HCT116 (cell line): ENCODE measurements at regions not wholly inside any gene's neighbourhood (a gene's known extent, or its start where the extent isn't known, plus 50 kb on each side); places are given as distances from the start of the nearest gene placed in this dataset.

Experiments used
- ATAC-seq: fragments of 200-7000 bp; cut with Tn5 transposase; 2 replicates; pipeline ENCODE4 v1.9.1; 2020; ENCODE audit warnings: mild to moderate bottlenecking, moderate library complexity
- BruUV-seq: library from RNA; stranded (reverse); fragments of 400-500 nt; replicated peaks from 2 replicates; lab custom pipeline; 2021; lab: Mats Ljungman, UMichigan
- CTCF ChIA-PET: fragments of 300-600 bp; sonication (Branson Sonifier 250); formaldehyde crosslinking; loops from one replicate; lab custom pipeline; 2021; ENCODE audit warnings: antibody characterized with exemption; lab: Charles Lee
- POLR2A ChIA-PET: fragments of 300-600, 350-600 bp; sonication (Branson Sonifier 250); formaldehyde crosslinking; loops from one replicate; lab custom pipeline; 2021; ENCODE audit warnings: antibody characterized with exemption; lab: Charles Lee
- RAD21 ChIA-PET, 2 experiments: fragments of 300-600 bp; sonication (Branson Sonifier 250); formaldehyde crosslinking; loops; one replicate each; lab custom pipeline; 2023; ENCODE audit warnings: low total read pairs in 2 of 2; ENCODE audit not compliant: uncharacterized antibody in 2 of 2, unreplicated experiment in 2 of 2, low non-redundant PET in 1 of 2; lab: Charles Lee
- DNase-seq: peaks from one replicate; pipeline ENCODE4 v3.0.0-alpha.2; 2010; ENCODE audit warnings: low read depth, low spot score
- H2AFZ ChIP-seq: fragments of 200-600 bp; shearing (Covaris generic), sonication (generic); 2 replicates; pipeline ENCODE4 v1.6.1; 2017; ENCODE audit warnings: low read depth, mixed run types, mixed read lengths, antibody characterized with exemption, low read length; ENCODE audit not compliant: poor library complexity, severe bottlenecking
- H3K27ac ChIP-seq: 2 replicates; pipeline ENCODE4 v1.5.1; 2012; ENCODE audit warnings: low read depth, low read length
- H3K27me3 ChIP-seq: fragments of 200-600 bp; sonication (generic); 2 replicates; pipeline ENCODE4 v1.6.1; 2016; ENCODE audit warnings: mixed run types, low read length, mixed read lengths; ENCODE audit not compliant: insufficient read depth
- H3K36me3 ChIP-seq, 2 experiments: fragments of 200-500 bp in 1 of 2; fragments of 200-600 bp in 1 of 2; sonication (Bioruptor generic) in 1 of 2; sonication (generic) in 1 of 2; 2 replicates each; pipeline versions ENCODE4 v1.5.1 to v1.6.1; 2014 to 2016; ENCODE audit warnings: low read length in 2 of 2, inconsistent platforms in 1 of 2, mixed read lengths in 1 of 2, mixed run types in 1 of 2; ENCODE audit not compliant: insufficient read depth in 2 of 2, control insufficient read depth in 1 of 2
- H3K4me1 ChIP-seq, 2 experiments: fragments of 200-600 bp in 1 of 2; sonication (generic) in 1 of 2; 2 replicates each; pipeline versions ENCODE4 v1.5.1 to v1.6.1; 2012 to 2017; ENCODE audit warnings: low read length in 2 of 2, inconsistent platforms in 1 of 2, mild to moderate bottlenecking in 1 of 2, mixed read lengths in 1 of 2, mixed run types in 1 of 2, moderate library complexity in 1 of 2; ENCODE audit not compliant: insufficient read depth in 2 of 2, control insufficient read depth in 1 of 2
- H3K4me2 ChIP-seq: fragments of 200-600 bp; sonication (generic); 2 replicates; pipeline ENCODE4 v1.6.1; 2017; ENCODE audit warnings: mixed run types, low read length, mixed read lengths
- H3K4me3 ChIP-seq, 2 experiments: fragments of 200-600 bp in 1 of 2; sonication (generic) in 1 of 2; replicated peaks in 1 of 2; 2 replicates each; pipeline ENCODE4 v1.5.1; 2011 to 2016; ENCODE audit warnings: low read length in 2 of 2, control low read depth in 1 of 2, low read depth in 1 of 2, mild to moderate bottlenecking in 1 of 2, mixed read lengths in 1 of 2, mixed run types in 1 of 2
- H3K79me2 ChIP-seq: fragments of 200-600 bp; sonication (generic); 2 replicates; pipeline ENCODE4 v1.6.1; 2017; ENCODE audit warnings: mild to moderate bottlenecking, mixed run types, low read length, moderate library complexity, mixed read lengths; ENCODE audit not compliant: insufficient read depth
- H3K9ac ChIP-seq: fragments of 200-600 bp; sonication (generic); 2 replicates; pipeline ENCODE4 v1.6.1; 2016; ENCODE audit warnings: low read length, mixed read lengths
- H3K9me2 ChIP-seq: fragments of 200-600 bp; sonication (generic), shearing (Covaris generic); 2 replicates; pipeline ENCODE4 v1.6.1; 2017; ENCODE audit warnings: mixed run types, mild to moderate bottlenecking, moderate library complexity; ENCODE audit not compliant: insufficient read depth
- H3K9me3 ChIP-seq, 2 experiments: fragments of 200-500 bp in 1 of 2; fragments of 200-600 bp in 1 of 2; sonication (Bioruptor generic) in 1 of 2; sonication (generic) in 1 of 2; 2 replicates each; pipeline ENCODE4 v1.6.1; 2014 to 2017; ENCODE audit warnings: low read length in 2 of 2, mixed read lengths in 2 of 2, inconsistent platforms in 1 of 2, low read depth in 1 of 2, mild to moderate bottlenecking in 1 of 2, mixed run types in 1 of 2, moderate library complexity in 1 of 2; ENCODE audit not compliant: control insufficient read depth in 1 of 2, insufficient read depth in 1 of 2
- H4K20me1 ChIP-seq: fragments of 200-600 bp; sonication (generic), shearing (Covaris generic); 2 replicates; pipeline ENCODE4 v1.6.1; 2017; ENCODE audit warnings: mixed run types, mild to moderate bottlenecking, moderate library complexity; ENCODE audit not compliant: insufficient read depth
- EGR1 ChIP-seq: IDR thresholded peaks from 2 replicates; pipeline ENCODE4 v1.6.1; 2012; ENCODE audit warnings: low read depth
- EZH2 ChIP-seq: fragments of 200-600 bp; sonication (generic); IDR thresholded peaks from 2 replicates; pipeline ENCODE4 v1.6.1; 2017; ENCODE audit warnings: antibody characterized with exemption, mixed run types
- EZH2phosphoT487 ChIP-seq: fragments of 200-600 bp; IDR thresholded peaks from 2 replicates; pipeline ENCODE4 v1.6.1; 2018; ENCODE audit warnings: antibody characterized with exemption, borderline replicate concordance
- FOSL1 ChIP-seq: IDR thresholded peaks from 2 replicates; pipeline ENCODE4 v1.6.1; 2012; ENCODE audit warnings: low read depth
- POLR2A ChIP-seq: IDR thresholded peaks from 2 replicates; pipeline ENCODE4 v1.7.0; 2011; ENCODE audit warnings: borderline replicate concordance; ENCODE audit not compliant: insufficient read depth, insufficient read length; ENCODE audit errors: extremely low read depth
- POLR2AphosphoS5 ChIP-seq: IDR thresholded peaks from 2 replicates; pipeline ENCODE4 v1.6.1; 2011; ENCODE audit warnings: mild to moderate bottlenecking, low read depth, low read length, moderate library complexity
- SIN3A ChIP-seq: IDR thresholded peaks from 2 replicates; pipeline ENCODE4 v1.6.1; 2012; ENCODE audit warnings: low read depth
- SRF ChIP-seq: IDR thresholded peaks from 2 replicates; pipeline ENCODE4 v1.6.1; 2012; ENCODE audit warnings: low read depth
- TCF7L2 ChIP-seq: IDR thresholded peaks from 2 replicates; pipeline ENCODE4 v1.7.0; 2011; ENCODE audit warnings: borderline replicate concordance, inconsistent platforms; ENCODE audit not compliant: insufficient read depth, insufficient read length; ENCODE audit errors: extremely low read depth
- ZFX ChIP-seq: fragments of 450-650 bp; IDR thresholded peaks from 2 replicates; pipeline ENCODE4 v1.6.1; 2017
- intact Hi-C: fragments of 100-400 bp; cut with micrococcal nuclease; formaldehyde crosslinking; loops from 2 replicates; pipeline ENCODE4 v1.10.0; 2022
- TF ChIP-seq, protein P1 (sequence below): IDR thresholded peaks from 2 replicates; pipeline ENCODE4 v1.6.1; 2012
- TF ChIP-seq, protein P2 (sequence below): IDR thresholded peaks from 2 replicates; pipeline ENCODE4 v1.6.1; 2011; ENCODE audit warnings: mild to moderate bottlenecking, low read length, moderate library complexity; ENCODE audit not compliant: insufficient replicate concordance; ENCODE audit errors: extremely low read depth
- TF ChIP-seq, protein P3 (sequence below): IDR thresholded peaks from 2 replicates; pipeline ENCODE4 v1.6.1; 2012

GRCh38 chr16:85202631-85203461, 90.6 kb upstream of the CIBAR2 start:
- Histone ChIP-seq H3K79me2 (no peaks in the 10 kb centered on the region; the same call in 1 of the 2 replicates), H3K4me3 (no peak overlapping the region), H3K4me2 (no peak overlapping the region), H3K9ac (no peak overlapping the region), H2AFZ (no peak overlapping the region), H4K20me1 (no peaks in the 10 kb centered on the region), H3K4me1 (peaks cover 35 to 66% of the 10 kb centered on the region in 2 experiments), H3K27me3 (no peaks in the 10 kb centered on the region), H3K9me2 (no peaks in the 10 kb centered on the region), H3K36me3 (no peaks in the 10 kb centered on the region), H3K9me3 (no peaks in the 10 kb centered on the region), H3K27ac (no peak overlapping the region)
- intact Hi-C loops: no loop called here
- CTCF ChIA-PET: interaction anchor here (2.5 kb wide), 1 partner anchor 30 kb away, joined by 7 read pairs; no protein-coding TSS in a partner anchor
- DNase-seq (no peak), ATAC-seq (no peak)
- no peak for TF ChIP-seq TCF7L2
- TF ChIP-seq, protein P1, sequence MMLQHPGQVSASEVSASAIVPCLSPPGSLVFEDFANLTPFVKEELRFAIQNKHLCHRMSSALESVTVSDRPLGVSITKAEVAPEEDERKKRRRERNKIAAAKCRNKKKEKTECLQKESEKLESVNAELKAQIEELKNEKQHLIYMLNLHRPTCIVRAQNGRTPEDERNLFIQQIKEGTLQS: no peak
- TF ChIP-seq EGR1: no peak
- TF ChIP-seq FOSL1: no peak
- TF ChIP-seq, protein P2, sequence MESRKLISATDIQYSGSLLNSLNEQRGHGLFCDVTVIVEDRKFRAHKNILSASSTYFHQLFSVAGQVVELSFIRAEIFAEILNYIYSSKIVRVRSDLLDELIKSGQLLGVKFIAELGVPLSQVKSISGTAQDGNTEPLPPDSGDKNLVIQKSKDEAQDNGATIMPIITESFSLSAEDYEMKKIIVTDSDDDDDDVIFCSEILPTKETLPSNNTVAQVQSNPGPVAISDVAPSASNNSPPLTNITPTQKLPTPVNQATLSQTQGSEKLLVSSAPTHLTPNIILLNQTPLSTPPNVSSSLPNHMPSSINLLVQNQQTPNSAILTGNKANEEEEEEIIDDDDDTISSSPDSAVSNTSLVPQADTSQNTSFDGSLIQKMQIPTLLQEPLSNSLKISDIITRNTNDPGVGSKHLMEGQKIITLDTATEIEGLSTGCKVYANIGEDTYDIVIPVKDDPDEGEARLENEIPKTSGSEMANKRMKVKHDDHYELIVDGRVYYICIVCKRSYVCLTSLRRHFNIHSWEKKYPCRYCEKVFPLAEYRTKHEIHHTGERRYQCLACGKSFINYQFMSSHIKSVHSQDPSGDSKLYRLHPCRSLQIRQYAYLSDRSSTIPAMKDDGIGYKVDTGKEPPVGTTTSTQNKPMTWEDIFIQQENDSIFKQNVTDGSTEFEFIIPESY: no peak
- TF ChIP-seq, protein P3, sequence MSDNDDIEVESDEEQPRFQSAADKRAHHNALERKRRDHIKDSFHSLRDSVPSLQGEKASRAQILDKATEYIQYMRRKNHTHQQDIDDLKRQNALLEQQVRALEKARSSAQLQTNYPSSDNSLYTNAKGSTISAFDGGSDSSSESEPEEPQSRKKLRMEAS: no peak
- no peak for TF ChIP-seq POLR2A
- TF ChIP-seq EZH2: no peak
- TF ChIP-seq EZH2phosphoT487: no peak
- TF ChIP-seq SIN3A: no peak
- no peak for TF ChIP-seq POLR2AphosphoS5
- no peak for TF ChIP-seq ZFX
- TF ChIP-seq SRF: no peak
- POLR2A ChIA-PET: no interaction called here
- RAD21 ChIA-PET: no interaction called here
- BruUV-seq: no TSS peak
